ENCODE measurements at regions not wholly inside any gene's neighbourhood (a gene's known extent, or its start where the extent isn't known, plus 50 kb on each side); places are given as distances from the start of the nearest gene placed in this dataset.

- TF ChIP-seq ZNF565 (CRISPR knock-in tag; conservative IDR thresholded peaks at IDR 0.05; ENCODE audit: low read depth): no peak
- TF ChIP-seq CSRNP3 (CRISPR knock-in tag; IDR thresholded peaks at IDR 0.05): no peak
- TF ChIP-seq RARB (CRISPR knock-in tag; IDR thresholded peaks at IDR 0.05): no peak
- ATAC-seq: no peak
Observed at GRCh38 chr20:12511499-12511898, 497.3 kb upstream of the SPTLC3 start.

- TF ChIP-seq ZNF565 (CRISPR knock-in tag; conservative IDR thresholded peaks at IDR 0.05; ENCODE audit: low read depth): no peak
- no peak for TF ChIP-seq ESRRG (CRISPR knock-in tag; IDR thresholded peaks at IDR 0.05)
- TF ChIP-seq CSDC2 (CRISPR knock-in tag; IDR thresholded peaks at IDR 0.05): no peak
- no peak for TF ChIP-seq CREB5 (CRISPR knock-in tag; IDR thresholded peaks at IDR 0.05; ENCODE audit: low read depth)
- no peak for TF ChIP-seq RARB (CRISPR knock-in tag; IDR thresholded peaks at IDR 0.05)
- no peak for TF ChIP-seq ZNF8 (CRISPR knock-in tag; IDR thresholded peaks at IDR 0.05)
- TF ChIP-seq ZC3H10 (CRISPR knock-in tag; IDR thresholded peaks at IDR 0.05): no peak
- no peak for TF ChIP-seq ARNTL (CRISPR knock-in tag; IDR thresholded peaks at IDR 0.05; ENCODE audit: borderline replicate concordance, low read depth)
- TF ChIP-seq TSHZ2 (CRISPR knock-in tag; IDR thresholded peaks at IDR 0.05): no peak
- no peak for TF ChIP-seq ZFP3 (CRISPR knock-in tag; IDR thresholded peaks at IDR 0.05)
- TF ChIP-seq GLIS3 (CRISPR knock-in tag; IDR thresholded peaks at IDR 0.05): no peak
- TF ChIP-seq POU6F1 (CRISPR knock-in tag; IDR thresholded peaks at IDR 0.05; ENCODE audit: borderline replicate concordance, low read depth): no peak
- TF ChIP-seq ZFP30 (CRISPR knock-in tag; IDR thresholded peaks at IDR 0.05): no peak
- TF ChIP-seq PATZ1 (CRISPR knock-in tag; IDR thresholded peaks at IDR 0.05; ENCODE audit: borderline replicate concordance): no peak
- TF ChIP-seq ZNF70 (CRISPR knock-in tag; IDR thresholded peaks at IDR 0.05): no peak
- TF ChIP-seq CSRNP3 (CRISPR knock-in tag; IDR thresholded peaks at IDR 0.05): no peak
- no peak for TF ChIP-seq ISL1 (CRISPR knock-in tag; IDR thresholded peaks at IDR 0.05)
- no peak for ATAC-seq
Observed at GRCh38 chr20:12512755-12513154, 496.0 kb upstream of the SPTLC3 start.

GRCh38 chr20:12528104-12528503 is 480.7 kb upstream of the SPTLC3 start:
- no peak for ATAC-seq
- no peak for TF ChIP-seq RARB (CRISPR knock-in tag; IDR thresholded peaks at IDR 0.05)
- TF ChIP-seq ZNF70 (CRISPR knock-in tag; IDR thresholded peaks at IDR 0.05): no peak
- TF ChIP-seq ARNTL (CRISPR knock-in tag; IDR thresholded peaks at IDR 0.05; ENCODE audit: borderline replicate concordance, low read depth): no peak

- no peak for ATAC-seq
- TF ChIP-seq PPARA (CRISPR knock-in tag; IDR thresholded peaks at IDR 0.05; ENCODE audit: borderline replicate concordance) (no peak), ARNTL (CRISPR knock-in tag; IDR thresholded peaks at IDR 0.05; ENCODE audit: borderline replicate concordance, low read depth) (no peak), RARB (CRISPR knock-in tag; IDR thresholded peaks at IDR 0.05) (no peak), BACH2 (CRISPR knock-in tag; IDR thresholded peaks at IDR 0.05; ENCODE audit: borderline replicate concordance) (no peak), TSHZ2 (CRISPR knock-in tag; IDR thresholded peaks at IDR 0.05) (no peak), ZNF565 (CRISPR knock-in tag; conservative IDR thresholded peaks at IDR 0.05; ENCODE audit: low read depth) (no peak), TOX (CRISPR knock-in tag; IDR thresholded peaks at IDR 0.05; ENCODE audit: borderline replicate concordance) (no peak), CSDC2 (CRISPR knock-in tag; IDR thresholded peaks at IDR 0.05) (no peak), ZFP3 (CRISPR knock-in tag; IDR thresholded peaks at IDR 0.05) (no peak), ZC3H10 (CRISPR knock-in tag; IDR thresholded peaks at IDR 0.05) (no peak), ZNF70 (CRISPR knock-in tag; IDR thresholded peaks at IDR 0.05) (no peak), TCF4 (CRISPR knock-in tag; IDR thresholded peaks at IDR 0.05; ENCODE audit: borderline replicate concordance) (no peak), GLIS3 (CRISPR knock-in tag; IDR thresholded peaks at IDR 0.05) (no peak)
Observed at GRCh38 chr20:12528591-12529041, 480.2 kb upstream of the SPTLC3 start.
